ENCODE measurements at regions not wholly inside any gene's neighbourhood (a gene's known extent, or its start where the extent isn't known, plus 50 kb on each side); places are given as distances from the start of the nearest gene placed in this dataset.

DNA sequence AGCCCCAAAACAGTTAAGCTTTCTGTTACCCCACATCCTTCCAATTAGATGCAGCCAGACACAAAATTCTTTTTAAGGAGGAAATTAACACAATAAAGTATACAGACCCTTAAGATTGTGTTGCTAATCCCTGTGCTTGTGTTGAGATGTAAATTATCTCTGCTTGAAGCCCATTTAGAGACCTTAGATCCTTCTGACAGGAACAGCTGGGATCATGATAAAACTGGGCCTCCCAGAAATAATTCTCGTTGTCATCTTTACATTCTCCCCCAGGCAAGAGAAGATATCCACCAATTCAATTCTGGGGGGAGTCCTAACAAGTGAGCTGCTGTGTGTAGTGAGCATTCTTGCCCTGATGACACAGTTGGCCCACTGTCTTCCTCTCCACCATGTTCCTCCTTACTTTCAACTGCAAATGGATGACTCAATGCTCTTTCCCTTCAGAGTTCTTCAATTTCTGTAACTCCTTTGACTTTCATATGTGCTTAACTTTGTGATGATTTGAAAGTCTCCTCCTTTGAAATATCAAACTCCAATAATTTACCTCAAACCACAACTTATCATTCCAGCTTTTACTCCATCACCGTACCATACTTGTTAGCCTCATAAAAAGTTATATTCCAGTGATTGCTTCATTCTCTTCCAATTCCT, 186.6 kb downstream of the RAP2B start:
- no peak for TF ChIP-seq POLR2A (IDR thresholded peaks at IDR 0.05; ENCODE audit: low read length)
- no peak for TF ChIP-seq GATA1 (IDR thresholded peaks at IDR 0.05; ENCODE audit: low read depth, low read length)
